ENCODE measurements at regions not wholly inside any gene's neighbourhood (a gene's known extent, or its start where the extent isn't known, plus 50 kb on each side); places are given as distances from the start of the nearest gene placed in this dataset.

DNA sequence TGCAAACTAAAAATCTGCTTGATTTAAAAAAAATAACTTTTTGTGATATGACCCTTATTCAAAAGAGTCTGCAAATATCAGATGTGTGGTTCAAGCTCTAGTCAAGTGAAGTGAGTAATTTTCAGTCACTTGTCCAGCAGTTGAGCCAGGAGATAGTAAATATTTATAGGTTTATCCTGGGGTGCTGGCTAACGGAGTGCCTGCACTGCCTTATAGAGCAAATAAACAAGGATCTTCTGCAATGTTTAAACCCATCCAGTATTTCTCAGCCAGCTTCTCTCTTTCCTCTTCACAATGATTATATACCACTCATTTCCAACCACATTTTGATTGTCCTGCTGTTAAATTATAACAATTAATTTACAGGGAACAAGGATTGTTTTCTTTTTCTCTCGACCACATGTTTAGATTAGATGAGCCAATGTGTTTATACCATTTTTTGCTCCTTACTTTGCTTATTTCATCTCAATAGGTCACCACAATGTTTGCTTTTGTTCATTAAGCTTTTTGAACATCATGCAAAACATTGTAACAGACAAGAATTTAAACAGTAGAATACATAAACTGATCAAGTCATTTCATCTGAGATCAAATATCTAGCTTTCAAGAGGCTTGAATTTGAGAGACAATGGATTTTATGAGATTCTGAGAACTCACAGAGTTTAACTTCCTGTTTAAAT, 60.3 kb upstream of the GREM2 start:
- TF ChIP-seq POLR2AphosphoS2 (conservative IDR thresholded peaks at IDR 0.05; ENCODE audit: low read length): no peak
- TF ChIP-seq CHD2 (IDR thresholded peaks at IDR 0.05; ENCODE audit: low read length, partially characterized antibody): no peak
- TF ChIP-seq, protein P1, sequence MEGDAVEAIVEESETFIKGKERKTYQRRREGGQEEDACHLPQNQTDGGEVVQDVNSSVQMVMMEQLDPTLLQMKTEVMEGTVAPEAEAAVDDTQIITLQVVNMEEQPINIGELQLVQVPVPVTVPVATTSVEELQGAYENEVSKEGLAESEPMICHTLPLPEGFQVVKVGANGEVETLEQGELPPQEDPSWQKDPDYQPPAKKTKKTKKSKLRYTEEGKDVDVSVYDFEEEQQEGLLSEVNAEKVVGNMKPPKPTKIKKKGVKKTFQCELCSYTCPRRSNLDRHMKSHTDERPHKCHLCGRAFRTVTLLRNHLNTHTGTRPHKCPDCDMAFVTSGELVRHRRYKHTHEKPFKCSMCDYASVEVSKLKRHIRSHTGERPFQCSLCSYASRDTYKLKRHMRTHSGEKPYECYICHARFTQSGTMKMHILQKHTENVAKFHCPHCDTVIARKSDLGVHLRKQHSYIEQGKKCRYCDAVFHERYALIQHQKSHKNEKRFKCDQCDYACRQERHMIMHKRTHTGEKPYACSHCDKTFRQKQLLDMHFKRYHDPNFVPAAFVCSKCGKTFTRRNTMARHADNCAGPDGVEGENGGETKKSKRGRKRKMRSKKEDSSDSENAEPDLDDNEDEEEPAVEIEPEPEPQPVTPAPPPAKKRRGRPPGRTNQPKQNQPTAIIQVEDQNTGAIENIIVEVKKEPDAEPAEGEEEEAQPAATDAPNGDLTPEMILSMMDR (IDR thresholded peaks at IDR 0.05): no peak
- TF ChIP-seq, protein P2, sequence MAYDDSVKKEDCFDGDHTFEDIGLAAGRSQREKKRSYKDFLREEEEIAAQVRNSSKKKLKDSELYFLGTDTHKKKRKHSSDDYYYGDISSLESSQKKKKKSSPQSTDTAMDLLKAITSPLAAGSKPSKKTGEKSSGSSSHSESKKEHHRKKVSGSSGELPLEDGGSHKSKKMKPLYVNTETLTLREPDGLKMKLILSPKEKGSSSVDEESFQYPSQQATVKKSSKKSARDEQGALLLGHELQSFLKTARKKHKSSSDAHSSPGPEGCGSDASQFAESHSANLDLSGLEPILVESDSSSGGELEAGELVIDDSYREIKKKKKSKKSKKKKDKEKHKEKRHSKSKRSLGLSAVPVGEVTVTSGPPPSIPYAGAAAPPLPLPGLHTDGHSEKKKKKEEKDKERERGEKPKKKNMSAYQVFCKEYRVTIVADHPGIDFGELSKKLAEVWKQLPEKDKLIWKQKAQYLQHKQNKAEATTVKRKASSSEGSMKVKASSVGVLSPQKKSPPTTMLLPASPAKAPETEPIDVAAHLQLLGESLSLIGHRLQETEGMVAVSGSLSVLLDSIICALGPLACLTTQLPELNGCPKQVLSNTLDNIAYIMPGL (CRISPR knock-in tag; IDR thresholded peaks at IDR 0.05; ENCODE audit: borderline replicate concordance): no peak
- TF ChIP-seq POLR2A (IDR thresholded peaks at IDR 0.05; ENCODE audit: low read length): no peak
- TF ChIP-seq CHD4 (IDR thresholded peaks at IDR 0.05; ENCODE audit: borderline replicate concordance): no peak
- TF ChIP-seq, protein P3, sequence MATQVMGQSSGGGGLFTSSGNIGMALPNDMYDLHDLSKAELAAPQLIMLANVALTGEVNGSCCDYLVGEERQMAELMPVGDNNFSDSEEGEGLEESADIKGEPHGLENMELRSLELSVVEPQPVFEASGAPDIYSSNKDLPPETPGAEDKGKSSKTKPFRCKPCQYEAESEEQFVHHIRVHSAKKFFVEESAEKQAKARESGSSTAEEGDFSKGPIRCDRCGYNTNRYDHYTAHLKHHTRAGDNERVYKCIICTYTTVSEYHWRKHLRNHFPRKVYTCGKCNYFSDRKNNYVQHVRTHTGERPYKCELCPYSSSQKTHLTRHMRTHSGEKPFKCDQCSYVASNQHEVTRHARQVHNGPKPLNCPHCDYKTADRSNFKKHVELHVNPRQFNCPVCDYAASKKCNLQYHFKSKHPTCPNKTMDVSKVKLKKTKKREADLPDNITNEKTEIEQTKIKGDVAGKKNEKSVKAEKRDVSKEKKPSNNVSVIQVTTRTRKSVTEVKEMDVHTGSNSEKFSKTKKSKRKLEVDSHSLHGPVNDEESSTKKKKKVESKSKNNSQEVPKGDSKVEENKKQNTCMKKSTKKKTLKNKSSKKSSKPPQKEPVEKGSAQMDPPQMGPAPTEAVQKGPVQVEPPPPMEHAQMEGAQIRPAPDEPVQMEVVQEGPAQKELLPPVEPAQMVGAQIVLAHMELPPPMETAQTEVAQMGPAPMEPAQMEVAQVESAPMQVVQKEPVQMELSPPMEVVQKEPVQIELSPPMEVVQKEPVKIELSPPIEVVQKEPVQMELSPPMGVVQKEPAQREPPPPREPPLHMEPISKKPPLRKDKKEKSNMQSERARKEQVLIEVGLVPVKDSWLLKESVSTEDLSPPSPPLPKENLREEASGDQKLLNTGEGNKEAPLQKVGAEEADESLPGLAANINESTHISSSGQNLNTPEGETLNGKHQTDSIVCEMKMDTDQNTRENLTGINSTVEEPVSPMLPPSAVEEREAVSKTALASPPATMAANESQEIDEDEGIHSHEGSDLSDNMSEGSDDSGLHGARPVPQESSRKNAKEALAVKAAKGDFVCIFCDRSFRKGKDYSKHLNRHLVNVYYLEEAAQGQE (IDR thresholded peaks at IDR 0.05): no peak
- TF ChIP-seq RAD21 (conservative IDR thresholded peaks at IDR 0.05 in 1 of 2, IDR thresholded peaks at IDR 0.05 in 1 of 2): no peak
- TF ChIP-seq HOXA7 (CRISPR knock-in tag; IDR thresholded peaks at IDR 0.05): no peak
- no peak for TF ChIP-seq ELK1 (IDR thresholded peaks at IDR 0.05; ENCODE audit: low read depth, low read length)

All from A549 (cell line).